Aorta (tissue), 5 donors: ENCODE measurements at regions not wholly inside any gene's neighbourhood (a gene's known extent, or its start where the extent isn't known, plus 50 kb on each side); places are given as distances from the start of the nearest gene placed in this dataset.

Experiments
- ATAC-seq: fragments of 200-7000 bp; cut with Tn5 transposase; one replicate; pipeline ENCODE4 v1.9.1; 2022; ENCODE audit warnings: moderate library complexity; ENCODE audit not compliant: low FRiP score
- DNase-seq, 2 donors: peaks; one replicate each; pipeline ENCODE4 v3.0.0-alpha.2; 2020
- H3K27ac ChIP-seq, 2 donors: one replicate each; pipeline ENCODE4 v1.5.1; 2013; ENCODE audit warnings: low read length in 2 of 2, mild to moderate bottlenecking in 2 of 2, moderate library complexity in 2 of 2, control low read depth in 1 of 2, inconsistent platforms in 1 of 2, low read depth in 1 of 2
- H3K27me3 ChIP-seq, 2 donors: one replicate each; pipeline ENCODE4 v1.6.1; 2013; ENCODE audit warnings: control low read depth in 1 of 2, low read length in 1 of 2, mild to moderate bottlenecking in 1 of 2, moderate library complexity in 1 of 2; ENCODE audit not compliant: insufficient read depth in 2 of 2, control insufficient read depth in 1 of 2
- H3K36me3 ChIP-seq, 2 donors: one replicate each; pipeline ENCODE4 v1.6.1; 2013; ENCODE audit warnings: control low read depth in 1 of 2, low read length in 1 of 2, mild to moderate bottlenecking in 1 of 2; ENCODE audit not compliant: insufficient read depth in 2 of 2, control insufficient read depth in 1 of 2
- H3K4me1 ChIP-seq, 2 donors: one replicate each; pipeline ENCODE4 v1.6.1; 2013; ENCODE audit warnings: low read length in 2 of 2, control low read depth in 1 of 2, mild to moderate bottlenecking in 1 of 2, moderate library complexity in 1 of 2; ENCODE audit not compliant: insufficient read depth in 2 of 2, control insufficient read depth in 1 of 2
- H3K4me3 ChIP-seq, 2 donors: one replicate each; pipeline ENCODE4 v1.5.1; 2013; ENCODE audit warnings: low read length in 2 of 2, control low read depth in 1 of 2, mild to moderate bottlenecking in 1 of 2
- H3K9me3 ChIP-seq: one replicate; pipeline ENCODE4 v1.6.1; 2013; ENCODE audit warnings: mild to moderate bottlenecking, low read length; ENCODE audit not compliant: control insufficient read depth
- WGBS, 2 donors: extraction: QIAGEN DNeasy Blood & Tissue Kit; methylation state at CpG; one replicate each; pipeline ENCODE4 v1.1.7; 2013; 5-methylcytosine and 5-hydroxymethylcytosine counted together
- intact Hi-C, 2 donors: fragments of 100-400 bp; cut with DNase I; formaldehyde crosslinking; loops; one replicate each; pipeline versions ENCODE4 v1.14.2 to v1.15.0; 2022
- donor health status: healthy with polysubstance abuse.
- donor health status: Bipolar disorder and iron deficiency.
- donor health status: DM: no; HTN: no; CAD: no.
- donor health status: DM: no; HTN: no; CAD: no.
- donor health status: DM: yes; HTN: yes; CAD: no.

DNA sequence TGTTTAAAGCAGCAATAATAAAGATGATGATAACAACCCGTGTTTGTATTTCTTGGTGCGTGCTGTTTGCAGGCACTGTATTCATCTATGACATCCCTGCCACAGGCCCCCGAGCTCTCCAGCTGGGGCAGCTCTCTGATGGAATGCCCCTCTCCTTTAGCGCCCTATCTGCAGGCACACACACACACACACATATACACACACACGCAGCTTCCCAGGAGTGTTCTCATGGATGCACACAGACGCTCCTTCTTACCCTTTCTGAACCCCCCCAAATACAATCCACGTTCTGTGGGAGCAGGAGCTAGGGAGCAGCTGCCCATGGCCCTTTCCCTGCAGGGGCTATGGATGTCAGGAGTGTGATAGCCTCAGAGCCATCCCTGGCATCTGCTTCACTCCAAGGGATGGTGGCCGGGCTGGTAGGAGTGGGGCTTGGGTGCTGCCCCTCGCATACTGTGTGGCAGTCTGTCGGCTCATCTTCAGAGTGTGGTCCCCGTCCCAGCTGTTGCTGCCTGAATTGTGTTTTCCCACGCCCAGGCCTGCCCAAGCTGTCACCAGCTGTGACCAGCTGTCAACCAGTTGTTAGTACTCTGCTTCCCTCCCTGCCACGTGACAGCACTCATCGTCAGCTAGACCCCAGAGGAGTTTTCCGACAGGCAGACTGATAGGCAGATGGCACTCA, 50.8 kb upstream of the MYCN start:
- no peaks in the 10 kb centered on the region for H3K4me1 ChIP-seq
- ATAC-seq = peak; percentile 12
- DNase-seq = no peak
- WGBS, 2 donors = 33 to 61% methylated on average over 15 of the region's 15 CpGs
- no peaks in the 10 kb centered on the region for H3K27me3 ChIP-seq
- H3K4me3 ChIP-seq = no peak overlapping the region
- no peaks in the 10 kb centered on the region for H3K36me3 ChIP-seq
- intact Hi-C loops = no loop called here
- no peak overlapping the region for H3K27ac ChIP-seq
- H3K9me3 ChIP-seq = no peaks in the 10 kb centered on the region

DNA sequence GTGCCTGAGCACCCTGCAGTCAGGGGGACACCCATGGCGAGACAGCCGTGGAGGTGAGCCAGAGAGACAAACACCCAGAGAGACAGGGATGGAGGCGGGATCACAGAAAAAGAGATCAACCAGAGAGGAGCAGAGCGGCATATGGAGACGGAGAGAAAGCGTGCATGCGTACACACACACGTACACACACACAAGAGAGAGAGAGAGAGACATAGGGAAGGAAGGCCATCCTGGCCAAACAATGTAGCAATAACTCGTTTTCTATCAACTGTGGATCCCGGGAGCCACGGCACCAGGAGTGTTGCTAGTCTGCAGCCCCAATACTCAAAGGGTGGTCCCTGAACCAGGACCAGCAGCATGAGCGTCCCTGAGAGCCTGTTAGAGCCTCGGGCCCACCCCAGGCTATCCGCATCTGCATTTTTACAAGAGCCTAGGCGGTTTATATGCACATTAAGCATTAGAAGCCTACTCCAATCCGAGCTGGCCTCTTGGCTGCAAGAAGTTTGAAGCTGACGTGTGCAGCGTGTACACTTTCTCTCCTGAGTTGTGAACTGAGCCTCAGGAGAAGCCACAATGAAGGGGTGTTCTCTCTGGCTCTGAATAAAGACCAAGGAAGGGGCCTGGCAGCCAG, 50.1 kb upstream of the MYCN start:
- H3K36me3 ChIP-seq = no peaks in the 10 kb centered on the region
- ATAC-seq = no peak
- H3K9me3 ChIP-seq = no peaks in the 10 kb centered on the region
- no peaks in the 10 kb centered on the region for H3K4me1 ChIP-seq
- intact Hi-C loops = no loop called here
- H3K4me3 ChIP-seq = no peak overlapping the region
- no peaks in the 10 kb centered on the region for H3K27me3 ChIP-seq
- no peak overlapping the region for H3K27ac ChIP-seq
- WGBS, 2 donors = 78 to 81% methylated on average over 18 of the region's 18 CpGs
- no peak for DNase-seq
